Muscle of back (tissue), 3 donors: ENCODE measurements at regions not wholly inside any gene's neighbourhood (a gene's known extent, or its start where the extent isn't known, plus 50 kb on each side); places are given as distances from the start of the nearest gene placed in this dataset.

ENCODE experiments used
- DNase-seq, 3 donors: peaks; one replicate each; pipeline versions ENCODE4 v3.0.0 to v3.0.0-alpha.2; 2013

DNA sequence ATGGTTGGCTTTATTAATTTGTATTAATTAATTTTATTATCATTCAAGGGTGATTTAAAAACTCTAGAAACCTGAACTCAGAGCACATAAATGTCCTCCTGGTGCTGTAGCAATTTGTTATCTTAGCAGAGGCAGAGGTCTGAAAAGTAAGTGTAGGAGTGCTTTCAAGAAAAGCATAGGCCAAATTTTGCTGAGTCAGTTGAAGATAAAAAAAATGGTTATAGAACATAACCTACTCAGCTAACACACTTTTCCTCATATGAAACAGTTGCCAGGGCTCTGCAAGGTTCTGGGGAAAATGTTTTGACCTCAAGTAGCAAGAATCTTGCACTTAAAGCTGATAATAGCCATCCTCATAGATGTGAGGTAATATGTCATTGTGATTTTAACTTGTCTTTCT lies 53.5 kb upstream of the CHODL start:
- DNase-seq, result no peak

GRCh38 chr21:18178509-18178908 lies 66.1 kb upstream of the CHODL start:
- DNase-seq, result no peak

- DNase-seq, result no peak
Measured at GRCh38 chr21:18174370-18174769, 70.3 kb upstream of the CHODL start.

GRCh38 chr21:18170829-18171228 lies 73.8 kb upstream of the CHODL start:
- no peak for DNase-seq

- no peak for DNase-seq
Measured at GRCh38 chr21:18170221-18170620, 74.4 kb upstream of the CHODL start.

DNA sequence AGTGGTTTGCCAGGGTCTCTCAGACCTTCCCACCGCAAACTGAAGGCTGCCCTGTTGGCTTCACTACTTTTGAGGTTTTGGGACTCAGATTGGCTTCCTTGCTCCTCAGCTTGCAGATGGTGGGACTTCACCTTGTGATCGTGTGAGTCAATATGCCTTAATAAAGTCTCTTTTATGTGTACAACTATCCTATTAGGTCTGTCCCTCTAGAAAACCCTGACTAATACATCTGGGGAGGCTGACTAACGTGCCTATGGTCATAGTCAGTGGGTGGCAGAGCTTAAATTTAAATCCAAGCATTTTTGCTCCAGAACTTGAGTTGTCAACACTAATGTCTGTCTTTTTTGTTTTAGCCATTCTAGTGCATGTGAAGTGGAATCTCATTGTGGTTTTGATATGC lies 76.5 kb upstream of the CHODL start:
- no peak for DNase-seq

- no peak for DNase-seq
Measured at GRCh38 chr21:18164933-18165332, 79.7 kb upstream of the CHODL start.

GRCh38 chr21:18164483-18164882 lies 80.2 kb upstream of the CHODL start:
- DNase-seq, result no peak

DNA sequence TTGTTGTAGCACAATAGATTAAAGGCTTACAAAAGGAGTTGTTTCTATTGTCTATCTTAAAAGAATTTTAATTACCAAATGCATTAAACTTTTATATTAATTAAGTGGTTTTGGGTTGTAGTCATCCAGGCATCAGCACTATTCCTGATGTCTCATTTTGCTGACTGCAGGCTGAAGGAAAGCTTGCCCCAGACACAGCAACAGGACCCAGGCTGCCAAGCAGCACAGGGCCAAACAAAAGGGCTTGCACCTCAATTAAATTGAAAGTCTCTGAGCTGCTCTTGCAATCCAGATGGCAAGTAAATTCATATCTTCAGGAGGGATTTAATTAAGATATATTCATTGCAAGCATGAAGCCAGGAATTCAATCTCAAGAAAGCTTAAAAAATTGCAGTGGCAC lies 80.7 kb upstream of the CHODL start:
- no peak for DNase-seq

DNA sequence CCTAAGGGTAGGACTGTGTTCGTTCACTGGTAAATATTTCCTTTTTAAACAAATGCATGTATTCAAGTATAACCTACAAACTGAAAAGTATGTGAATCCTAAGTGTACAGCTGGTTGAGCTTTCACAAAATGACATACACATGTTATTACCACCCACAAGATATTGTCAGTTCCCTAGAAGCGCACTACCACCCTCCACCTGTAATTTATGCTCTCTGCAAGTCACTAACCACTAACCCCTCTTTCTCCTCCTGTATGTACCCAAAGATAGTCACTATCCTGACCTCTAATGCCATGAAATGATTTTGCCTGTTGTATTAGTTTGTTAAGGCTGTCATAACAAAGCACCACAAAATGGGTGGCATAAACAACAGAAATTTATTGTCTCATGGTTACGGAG lies 82.8 kb upstream of the CHODL start:
- DNase-seq, result no peak

DNA sequence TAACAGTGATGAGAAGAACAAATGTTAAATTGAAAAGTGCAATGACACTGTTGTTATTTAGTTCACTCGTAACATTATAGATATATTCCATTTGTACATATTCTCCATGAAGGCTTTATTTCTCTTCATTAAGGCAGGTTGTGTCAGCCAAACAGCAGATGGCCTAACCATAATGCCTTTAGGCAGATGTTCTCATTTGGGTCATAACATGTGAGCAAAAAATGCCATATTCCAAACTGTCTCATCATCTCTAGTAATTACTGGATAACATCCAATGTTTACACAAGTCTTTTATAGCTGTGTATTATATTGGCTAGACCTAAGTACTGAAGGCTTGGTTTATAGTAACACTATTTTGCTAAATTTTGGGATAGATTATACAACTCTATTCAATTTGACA lies 87.2 kb upstream of the CHODL start:
- peak in 2 of 3 donors; percentile 13 to 64 for DNase-seq

- DNase-seq, result peak in 1 of 3 donors; percentile 7
Measured at GRCh38 chr21:18155508-18156193, 89.0 kb upstream of the CHODL start.

DNA sequence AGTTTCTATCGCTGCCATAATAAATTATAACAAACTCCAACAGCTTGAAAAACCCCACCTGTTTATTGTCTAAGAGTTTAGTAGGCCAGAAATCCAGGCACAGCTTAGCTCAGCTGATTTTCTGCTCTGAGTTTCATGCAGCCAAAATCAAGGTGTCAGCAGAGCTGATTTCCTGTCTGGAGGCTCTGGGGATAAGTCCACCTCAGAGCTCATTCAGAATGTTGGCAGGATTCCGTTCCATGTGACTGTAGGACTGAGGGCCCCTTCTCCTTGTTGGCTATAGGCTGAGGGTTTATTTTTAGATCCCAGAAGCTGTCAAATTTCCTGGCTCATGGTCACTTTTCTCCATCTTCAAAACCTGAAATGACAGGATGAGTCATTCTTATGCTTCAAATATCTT lies 91.6 kb upstream of the CHODL start:
- DNase-seq, result peak; percentile 44 to 76 (median 49)

- DNase-seq, result no peak
Measured at GRCh38 chr21:18152371-18152770, 92.3 kb upstream of the CHODL start.

GRCh38 chr21:18151046-18151445 lies 93.6 kb upstream of the CHODL start:
- no peak for DNase-seq

- no peak for DNase-seq
Measured at GRCh38 chr21:18148401-18148800, 96.2 kb upstream of the CHODL start.

- DNase-seq, result no peak
Measured at GRCh38 chr21:18147678-18148077, 97.0 kb upstream of the CHODL start.

- peak in 2 of 3 donors; percentile 36 to 67 for DNase-seq
Measured at GRCh38 chr21:18146820-18147219, 97.8 kb upstream of the CHODL start.

GRCh38 chr21:18144339-18144738 lies 100.3 kb upstream of the CHODL start:
- DNase-seq, result no peak

- DNase-seq, result no peak
Measured at GRCh38 chr21:18142655-18143054, 102.0 kb upstream of the CHODL start.

DNA sequence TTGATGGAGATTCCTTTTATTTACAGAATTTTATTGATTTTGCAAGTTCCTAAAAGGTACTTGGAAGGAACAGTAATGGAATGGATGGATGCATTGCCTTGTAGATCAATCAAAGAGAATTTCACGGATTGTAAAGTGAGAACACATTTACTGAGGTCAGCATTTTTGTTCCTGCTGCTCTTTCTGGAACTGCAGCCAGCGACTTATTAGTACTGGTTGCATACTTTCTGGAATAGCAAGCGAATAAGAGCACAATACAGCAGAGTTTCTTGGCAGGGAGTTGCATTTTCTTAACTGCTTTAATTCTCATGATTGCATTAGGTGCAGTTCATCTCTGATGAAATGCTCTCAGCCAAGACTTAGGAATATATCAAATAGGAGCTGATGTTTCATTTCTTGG lies 106.1 kb upstream of the CHODL start:
- peak; percentile 46 to 85 (median 66) for DNase-seq

DNA sequence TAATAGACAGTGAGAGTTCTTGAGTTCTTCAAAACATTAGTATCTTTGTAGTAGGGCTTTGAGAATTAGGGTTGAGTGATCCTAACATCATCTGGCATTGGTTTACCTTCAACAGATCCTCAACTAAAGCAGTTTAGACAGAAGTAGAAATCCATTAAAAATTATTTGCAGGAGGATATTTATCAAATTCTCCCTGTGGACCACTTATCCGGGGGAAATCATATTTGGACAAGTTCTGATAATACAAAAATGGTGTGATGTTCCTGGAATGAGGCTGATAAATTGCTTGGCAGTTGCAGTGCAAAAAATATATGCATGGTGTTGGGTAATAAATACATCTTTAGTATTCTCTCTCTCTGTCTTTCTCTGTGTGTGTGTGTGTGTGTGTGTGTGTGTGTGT lies 115.1 kb upstream of the CHODL start:
- DNase-seq, result peak in 2 of 3 donors; percentile 47 to 53

- DNase-seq, result no peak
Measured at GRCh38 chr21:18118566-18118965, 126.1 kb upstream of the CHODL start.

GRCh38 chr21:18117176-18117575 lies 127.5 kb upstream of the CHODL start:
- DNase-seq, result no peak
